ENCODE measurements at regions not wholly inside any gene's neighbourhood (a gene's known extent, or its start where the extent isn't known, plus 50 kb on each side); places are given as distances from the start of the nearest gene placed in this dataset.

- no peak overlapping the region for H2BK120ac ChIP-seq (replicated peaks; ENCODE audit: low read depth, low read length)
- H3K79me2 ChIP-seq (ENCODE audit: control insufficient read depth in 1 of 2, insufficient read depth in 2 of 2, low read length in 2 of 2), result no peaks in the 10 kb centered on the region
- H4K91ac ChIP-seq (replicated peaks; ENCODE audit: insufficient read length, low read length), result no peak overlapping the region
- no peaks in the 10 kb centered on the region for H3K36me3 ChIP-seq (ENCODE audit: control insufficient read depth in 2 of 4, insufficient read depth in 4 of 4, low read length in 3 of 4)
- no peaks in the 10 kb centered on the region for H3K27me3 ChIP-seq (replicated peaks in 1 of 4; ENCODE audit: control insufficient read depth in 3 of 4, extremely low read depth in 1 of 4, insufficient read depth in 3 of 4, low read length in 3 of 4)
- no peak overlapping the region for H2BK20ac ChIP-seq (ENCODE audit: low read length)
- no peak overlapping the region for H2AFZ ChIP-seq (ENCODE audit: low read length)
- no peak overlapping the region for H3K14ac ChIP-seq (ENCODE audit: insufficient read length)
- DNase-seq (ENCODE audit: low read depth in 1 of 2, low spot score in 2 of 2) (no peak), FAIRE-seq (no peak)
- WGBS, 2 experiments (ENCODE audit: extremely low coverage in 1 of 2, insufficient coverage in 1 of 2, insufficient read length in 1 of 2, insufficient replicate concordance in 2 of 2, low coverage in 1 of 2, low lambda C conversion rate in 2 of 2, missing lambda C conversion rate in 1 of 2), result 88% methylated on average over 1 of the region's 1 CpG; no CpG with 5 or more reads in 1 of the 2 experiments
- no peak overlapping the region for H3K56ac ChIP-seq (replicated peaks; ENCODE audit: insufficient read length, low read depth, low read length)
- 0 out of 2 replicates have a peak overlapping the region, but pooled peaks have one; percentile 83 for H2AK5ac ChIP-seq (ENCODE audit: low read depth, low read length)
- H4K20me1 ChIP-seq (replicated peaks in 1 of 2; ENCODE audit: control insufficient read depth in 1 of 2, insufficient read depth in 2 of 2, low read length in 2 of 2), result no peaks in the 10 kb centered on the region
- H3K4me2 ChIP-seq (ENCODE audit: insufficient read depth in 1 of 2, low read depth in 2 of 2, low read length in 2 of 2), result no peak overlapping the region
- peak overlapping the region; percentile 6; the same call in 1 of the 2 replicates for H2BK12ac ChIP-seq (ENCODE audit: low read depth, low read length)
- CTCF ChIA-PET (ENCODE audit: partially characterized antibody), result no interaction called here
- no peaks in the 10 kb centered on the region for H3K9me3 ChIP-seq (ENCODE audit: insufficient read depth in 2 of 2, low read depth in 1 of 2, low read length in 1 of 2)
- 0 out of 2 replicates have a peak overlapping the region, but pooled peaks have one; percentile 1 for H2BK15ac ChIP-seq (ENCODE audit: low read length)
- POLR2A ChIA-PET (ENCODE audit: partially characterized antibody), result no interaction called here
- no peak overlapping the region for H3K4me3 ChIP-seq (ENCODE audit: extremely low read depth in 1 of 4, insufficient read depth in 2 of 4, low read depth in 3 of 4, low read length in 4 of 4)
- H3K18ac ChIP-seq (ENCODE audit: extremely low read depth, low read length), result no peak overlapping the region
- H3K9ac ChIP-seq (replicated peaks in 1 of 4; ENCODE audit: extremely low read depth in 1 of 4, low read depth in 3 of 4, low read length in 3 of 4), result peak overlapping the region in 1 of 4 experiments; percentile 5; a peak in 1 of 7 replicates
- no peak overlapping the region for H4K5ac ChIP-seq (ENCODE audit: insufficient read length, low read depth, low read length)
- no peak overlapping the region for H3K27ac ChIP-seq (ENCODE audit: low read depth, low read length)
- H3K23me2 ChIP-seq (ENCODE audit: low read depth, low read length), result peaks cover 6% of the 10 kb centered on the region; the same call in 1 of the 2 replicates
- peak overlapping the region; percentile 18; the same call in 1 of the 2 replicates for H2BK5ac ChIP-seq (ENCODE audit: low read depth, low read length)
- H3K23ac ChIP-seq (ENCODE audit: insufficient read length), result no peak overlapping the region
- H3K79me1 ChIP-seq (ENCODE audit: low read depth, low read length), result no peaks in the 10 kb centered on the region
- H3K4me1 ChIP-seq (replicated peaks in 1 of 4; ENCODE audit: control insufficient read depth in 3 of 4, insufficient read depth in 4 of 4, low read length in 3 of 4), result no peaks in the 10 kb centered on the region; a peak in 1 of 7 replicates
- no peak overlapping the region for H4K8ac ChIP-seq (ENCODE audit: extremely low read depth, insufficient read depth, low read length)
- no peak overlapping the region for H3K4ac ChIP-seq (replicated peaks; ENCODE audit: insufficient read length, low read depth, low read length)
- TF ChIP-seq NRF1 (IDR thresholded peaks at IDR 0.05; ENCODE audit: low read depth, low read length), result no peak
- no peak for TF ChIP-seq SIRT6 (IDR thresholded peaks at IDR 0.05; ENCODE audit: low read length)
- no peak for TF ChIP-seq CREB1 (IDR thresholded peaks at IDR 0.05)
- no peak for TF ChIP-seq SP1 (IDR thresholded peaks at IDR 0.05; ENCODE audit: low read depth, low read length)
- TF ChIP-seq SRF (IDR thresholded peaks at IDR 0.05; ENCODE audit: low read depth, low read length), result no peak
- TF ChIP-seq CHD1 (IDR thresholded peaks at IDR 0.05; ENCODE audit: low read depth, low read length), result no peak
- TF ChIP-seq EZH2 (IDR thresholded peaks at IDR 0.05; ENCODE audit: low read depth, low read length, severe bottlenecking), result no peak
- no peak for TF ChIP-seq KDM4A (IDR thresholded peaks at IDR 0.05; ENCODE audit: low read depth, low read length, severe bottlenecking)
- no peak for TF ChIP-seq MAX (IDR thresholded peaks at IDR 0.05)
- no peak for TF ChIP-seq EGR1 (IDR thresholded peaks at IDR 0.05; ENCODE audit: borderline replicate concordance, low read depth, low read length)
- TF ChIP-seq ATF2 (IDR thresholded peaks at IDR 0.05; ENCODE audit: low read length), result no peak
- TF ChIP-seq GTF2F1 (IDR thresholded peaks at IDR 0.05; ENCODE audit: borderline replicate concordance, low read depth, low read length), result no peak
- TF ChIP-seq BACH1 (IDR thresholded peaks at IDR 0.05; ENCODE audit: low read length), result no peak
- TF ChIP-seq CHD2 (IDR thresholded peaks at IDR 0.05; ENCODE audit: low read length), result no peak
Measured at GRCh38 chr2:2644040-2644439, 313.0 kb upstream of the MYT1L start.

Data from H1 (cell line).